Forelimb muscle (tissue), 1 donor: ENCODE measurements at regions not wholly inside any gene's neighbourhood (a gene's known extent, or its start where the extent isn't known, plus 50 kb on each side); places are given as distances from the start of the nearest gene placed in this dataset.
"Not testable (repeated sequence)": the region's sequence is repeated elsewhere in the genome, so short reads cannot be mapped to it uniquely, and the experiment has no call there.

ENCODE experiments used
- DNase-seq: peaks from one replicate; pipeline ENCODE4 v3.0.0-alpha.2; 2013; ENCODE audit warnings: low read depth

GRCh38 chr10:81108516-81109199, 571.0 kb downstream of the SH2D4B start:
- DNase-seq, result no peak

- DNase-seq, result no peak
Measured at GRCh38 chr10:81109200-81109752, 571.6 kb downstream of the SH2D4B start.

GRCh38 chr10:81116201-81116600, 578.5 kb downstream of the SH2D4B start:
- no peak for DNase-seq

GRCh38 chr10:81116990-81117389, 579.3 kb downstream of the SH2D4B start:
- no peak for DNase-seq

GRCh38 chr10:81127931-81128330, 590.2 kb downstream of the SH2D4B start:
- DNase-seq, result no peak

- DNase-seq, result no peak
Measured at GRCh38 chr10:81130014-81130413, 592.3 kb downstream of the SH2D4B start.

GRCh38 chr10:81135851-81136250, 598.1 kb downstream of the SH2D4B start:
- DNase-seq, result no peak

GRCh38 chr10:81136261-81136660, 598.6 kb downstream of the SH2D4B start:
- DNase-seq, result no peak

GRCh38 chr10:81145975-81146374, 608.3 kb downstream of the SH2D4B start:
- no peak for DNase-seq

- no peak for DNase-seq
Measured at GRCh38 chr10:81146436-81146835, 608.7 kb downstream of the SH2D4B start.

GRCh38 chr10:81152656-81153055, 615.0 kb downstream of the SH2D4B start:
- DNase-seq, result no peak

- no peak for DNase-seq
Measured at GRCh38 chr10:81157681-81158080, 620.0 kb downstream of the SH2D4B start.

GRCh38 chr10:81177651-81178244, 640.0 kb downstream of the SH2D4B start:
- no peak for DNase-seq

- no peak for DNase-seq
Measured at GRCh38 chr10:81179324-81179723, 641.6 kb downstream of the SH2D4B start.

- no peak for DNase-seq
Measured at GRCh38 chr10:81179805-81180452, 642.2 kb downstream of the SH2D4B start.

- DNase-seq, result no peak
Measured at GRCh38 chr10:81182296-81182695, 644.6 kb downstream of the SH2D4B start.

GRCh38 chr10:81192221-81192788, 654.6 kb downstream of the SH2D4B start:
- no peak for DNase-seq

- no peak for DNase-seq
Measured at GRCh38 chr10:81200801-81201200, 663.1 kb downstream of the SH2D4B start.

- DNase-seq, result not testable (repeated sequence)
Measured at GRCh38 chr10:81207359-81207758, 667.6 kb upstream of the NRG3 start.

GRCh38 chr10:81213370-81213769, 661.6 kb upstream of the NRG3 start:
- no peak for DNase-seq

- no peak for DNase-seq
Measured at GRCh38 chr10:81215498-81215897, 659.5 kb upstream of the NRG3 start.

- no peak for DNase-seq
Measured at GRCh38 chr10:81216949-81217348, 658.0 kb upstream of the NRG3 start.

GRCh38 chr10:81218307-81218706, 656.7 kb upstream of the NRG3 start:
- no peak for DNase-seq
